ENCODE measurements at regions not wholly inside any gene's neighbourhood (a gene's known extent, or its start where the extent isn't known, plus 50 kb on each side); places are given as distances from the start of the nearest gene placed in this dataset.

- H3K27me3 ChIP-seq (ENCODE audit: insufficient read depth, low read depth, severe bottlenecking): no peaks in the 10 kb centered on the region
Measured at GRCh38 chr17:73799096-73799495, 154.9 kb upstream of the SDK2 start.

GRCh38 chr17:73799781-73800627, 155.8 kb upstream of the SDK2 start:
- H3K9me3 ChIP-seq (ENCODE audit: severe bottlenecking): no peaks in the 10 kb centered on the region
- no peak overlapping the region for H3K4me3 ChIP-seq (ENCODE audit: low read depth, low read length)
- TF ChIP-seq CTCF (IDR thresholded peaks at IDR 0.05; ENCODE audit: low read depth, low read length): no peak
- H3K27me3 ChIP-seq (ENCODE audit: insufficient read depth, low read depth, severe bottlenecking): no peaks in the 10 kb centered on the region
- no peaks in the 10 kb centered on the region for H3K36me3 ChIP-seq
- DNase-seq: no peak
- no peak overlapping the region for H3K27ac ChIP-seq

More at GRCh38 chr17:73799096-73799495, 154.9 kb upstream of the SDK2 start:
- no peak for DNase-seq
- H3K4me3 ChIP-seq (ENCODE audit: low read depth, low read length): no peak overlapping the region
- no peak overlapping the region for H3K27ac ChIP-seq
- TF ChIP-seq CTCF (IDR thresholded peaks at IDR 0.05; ENCODE audit: low read depth, low read length): no peak
- H3K36me3 ChIP-seq: no peaks in the 10 kb centered on the region
- no peaks in the 10 kb centered on the region for H3K9me3 ChIP-seq (ENCODE audit: severe bottlenecking)

DNA sequence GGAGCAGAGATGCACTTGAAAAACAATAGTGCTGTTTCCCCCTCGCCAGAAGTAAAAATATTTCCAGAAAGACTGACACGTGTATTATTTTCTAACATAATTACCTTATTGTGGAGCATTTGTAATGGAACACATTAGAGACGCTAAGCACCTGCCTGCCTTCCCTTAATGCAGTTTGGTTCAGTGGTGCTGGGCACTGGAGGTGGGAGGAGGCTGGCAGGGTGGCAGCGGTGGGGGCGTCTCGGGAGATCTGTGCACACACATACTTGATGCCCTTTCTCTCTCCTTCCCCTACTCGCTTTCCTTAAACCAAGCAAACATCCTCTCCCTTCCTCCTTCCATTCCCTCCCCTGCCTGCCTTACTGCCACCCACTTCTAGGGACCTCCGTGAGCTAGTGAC, 156.6 kb upstream of the SDK2 start:
- Histone ChIP-seq H3K4me3 (ENCODE audit: low read depth, low read length) (no peak overlapping the region), H3K9me3 (ENCODE audit: severe bottlenecking) (no peaks in the 10 kb centered on the region), H3K27me3 (ENCODE audit: insufficient read depth, low read depth, severe bottlenecking) (no peaks in the 10 kb centered on the region), H3K27ac (no peak overlapping the region), H3K36me3 (no peaks in the 10 kb centered on the region)
- TF ChIP-seq CTCF (IDR thresholded peaks at IDR 0.05; ENCODE audit: low read depth, low read length): no peak
- no peak for DNase-seq

DNA sequence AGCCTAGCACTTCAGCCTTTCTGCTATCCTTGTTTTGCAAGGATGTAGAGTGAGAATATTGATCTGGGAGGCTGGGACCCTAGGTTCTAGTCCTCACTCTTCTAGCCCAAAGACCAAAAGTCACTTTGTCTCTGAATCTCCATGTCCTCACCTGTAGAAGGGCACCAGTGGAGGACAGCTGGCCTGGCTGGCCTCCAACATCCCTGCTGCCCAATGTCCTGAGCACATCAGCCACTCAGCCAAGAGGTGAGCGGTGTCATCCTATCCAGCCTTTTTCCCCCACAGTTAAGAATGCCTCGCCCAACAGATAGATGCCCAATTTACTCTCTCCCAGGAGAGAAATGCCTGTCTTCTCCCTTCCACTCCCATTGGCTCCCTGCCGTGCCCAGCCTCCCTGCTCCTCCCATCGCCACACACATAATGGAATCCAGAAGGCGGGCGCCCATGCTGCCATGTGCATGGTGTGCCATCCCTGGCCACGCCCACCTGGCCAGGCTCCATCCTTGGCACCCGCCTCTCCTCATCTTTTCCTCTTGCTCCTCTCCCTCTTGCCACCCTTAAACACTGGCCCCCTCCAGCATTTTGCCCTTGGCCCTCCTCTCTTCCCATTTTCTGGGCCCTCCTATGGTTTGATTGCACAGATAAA, 157.3 kb upstream of the SDK2 start:
- H3K27ac ChIP-seq: no peak overlapping the region
- TF ChIP-seq CTCF (IDR thresholded peaks at IDR 0.05; ENCODE audit: low read depth, low read length): no peak
- H3K36me3 ChIP-seq: no peaks in the 10 kb centered on the region
- no peaks in the 10 kb centered on the region for H3K27me3 ChIP-seq (ENCODE audit: insufficient read depth, low read depth, severe bottlenecking)
- peaks cover 2% of the 10 kb centered on the region for H3K9me3 ChIP-seq (ENCODE audit: severe bottlenecking)
- DNase-seq: no peak
- H3K4me3 ChIP-seq (ENCODE audit: low read depth, low read length): no peak overlapping the region

GRCh38 chr17:73802314-73802713, 158.1 kb upstream of the SDK2 start:
- no peak for DNase-seq
- no peaks in the 10 kb centered on the region for H3K36me3 ChIP-seq
- H3K27ac ChIP-seq: no peak overlapping the region
- no peaks in the 10 kb centered on the region for H3K27me3 ChIP-seq (ENCODE audit: insufficient read depth, low read depth, severe bottlenecking)
- H3K9me3 ChIP-seq (ENCODE audit: severe bottlenecking): peaks cover 6% of the 10 kb centered on the region
- no peak for TF ChIP-seq CTCF (IDR thresholded peaks at IDR 0.05; ENCODE audit: low read depth, low read length)
- H3K4me3 ChIP-seq (ENCODE audit: low read depth, low read length): no peak overlapping the region
